H9 (cell line): ENCODE measurements at regions not wholly inside any gene's neighbourhood (a gene's known extent, or its start where the extent isn't known, plus 50 kb on each side); places are given as distances from the start of the nearest gene placed in this dataset.

ENCODE experiments used
- DNase-seq: peaks from one replicate; pipeline ENCODE4 v3.0.0-alpha.2; 2017
- H2AFZ ChIP-seq: one replicate; pipeline ENCODE4 v1.6.1; 2013; ENCODE audit warnings: mild to moderate bottlenecking, low read length, control low read depth, moderate library complexity
- H2AK5ac ChIP-seq: 2 replicates; pipeline ENCODE4 v1.6.1; 2013; ENCODE audit warnings: low read length, control low read depth, mixed read lengths; ENCODE audit not compliant: insufficient read length
- H2BK120ac ChIP-seq: one replicate; pipeline ENCODE4 v1.6.1; 2013; ENCODE audit warnings: low read depth, mild to moderate bottlenecking, low read length, control low read depth, inconsistent platforms; ENCODE audit not compliant: poor library complexity, severe bottlenecking
- H2BK12ac ChIP-seq: 2 replicates; pipeline ENCODE4 v1.6.1; 2013; ENCODE audit warnings: low read length, control low read depth, mixed read lengths, low read depth; ENCODE audit not compliant: insufficient read length
- H2BK15ac ChIP-seq: 2 replicates; pipeline ENCODE4 v1.6.1; 2013; ENCODE audit warnings: low read depth, low read length, control low read depth
- H2BK20ac ChIP-seq: one replicate; pipeline ENCODE4 v1.6.1; 2013; ENCODE audit warnings: low read depth, mild to moderate bottlenecking, low read length, control low read depth, inconsistent platforms; ENCODE audit not compliant: poor library complexity, severe bottlenecking
- H2BK5ac ChIP-seq: 2 replicates; pipeline ENCODE4 v1.6.1; 2013; ENCODE audit warnings: low read length, control low read depth, mixed read lengths; ENCODE audit not compliant: insufficient read length
- H3K14ac ChIP-seq: 2 replicates; pipeline ENCODE4 v1.6.1; 2013; ENCODE audit warnings: low read length, control low read depth; ENCODE audit not compliant: insufficient read depth
- H3K18ac ChIP-seq: 2 replicates; pipeline ENCODE4 v1.6.1; 2013; ENCODE audit warnings: low read depth, mild to moderate bottlenecking, mixed read lengths, low read length, control low read depth; ENCODE audit not compliant: insufficient read length
- H3K23ac ChIP-seq: 2 replicates; pipeline ENCODE4 v1.6.1; 2013; ENCODE audit warnings: low read length, control low read depth, mixed read lengths, low read depth; ENCODE audit not compliant: insufficient read length
- H3K23me2 ChIP-seq: 2 replicates; pipeline ENCODE4 v1.6.1; 2013; ENCODE audit warnings: low read depth, mild to moderate bottlenecking, mixed read lengths, low read length, control low read depth; ENCODE audit not compliant: insufficient read length, poor library complexity, severe bottlenecking
- H3K27ac ChIP-seq: 2 replicates; pipeline ENCODE4 v1.5.1; 2013; ENCODE audit warnings: low read length, control low read depth, mixed read lengths, low read depth; ENCODE audit not compliant: insufficient read length
- H3K27me3 ChIP-seq: 2 replicates; pipeline ENCODE4 v1.6.1; 2013; ENCODE audit warnings: low read length, control low read depth, inconsistent platforms; ENCODE audit not compliant: insufficient read depth
- H3K4ac ChIP-seq: 2 replicates; pipeline ENCODE4 v1.6.1; 2013; ENCODE audit warnings: low read depth, mild to moderate bottlenecking, control low read depth, inconsistent platforms, low read length, moderate library complexity
- H3K4me1 ChIP-seq: 2 replicates; pipeline ENCODE4 v1.6.1; 2013; ENCODE audit warnings: low read length, control low read depth, inconsistent platforms; ENCODE audit not compliant: insufficient read depth
- H3K4me2 ChIP-seq: 2 replicates; pipeline ENCODE4 v1.6.1; 2013; ENCODE audit warnings: low read length, control low read depth, mixed read lengths; ENCODE audit not compliant: insufficient read length, insufficient read depth
- H3K56ac ChIP-seq: 2 replicates; pipeline ENCODE4 v1.6.1; 2013; ENCODE audit warnings: low read depth, mild to moderate bottlenecking, mixed read lengths, low read length, control low read depth; ENCODE audit not compliant: insufficient read length
- H3K79me1 ChIP-seq: 2 replicates; pipeline ENCODE4 v1.6.1; 2013; ENCODE audit warnings: low read depth, mild to moderate bottlenecking, moderate library complexity, low read length, control low read depth, inconsistent platforms; ENCODE audit not compliant: insufficient read depth, poor library complexity, severe bottlenecking
- H3K79me2 ChIP-seq: 2 replicates; pipeline ENCODE4 v1.6.1; 2013; ENCODE audit warnings: low read length, control low read depth, inconsistent platforms; ENCODE audit not compliant: insufficient read depth
- H3K9ac ChIP-seq: 2 replicates; pipeline ENCODE4 v1.6.1; 2013; ENCODE audit warnings: low read length, control low read depth, mixed read lengths; ENCODE audit not compliant: insufficient read length; ENCODE audit errors: extremely low read depth
- H3K9me3 ChIP-seq: one replicate; pipeline ENCODE4 v1.6.1; 2013; ENCODE audit warnings: low read depth, low read length, inconsistent platforms; ENCODE audit not compliant: control insufficient read depth
- H3T11ph ChIP-seq: one replicate; pipeline ENCODE4 v1.6.1; 2013; ENCODE audit warnings: mild to moderate bottlenecking, low read length, control low read depth, inconsistent platforms
- H4K20me1 ChIP-seq: one replicate; pipeline ENCODE4 v1.6.1; 2013; ENCODE audit not compliant: control insufficient read depth, insufficient read length, insufficient read depth
- H4K5ac ChIP-seq: 2 replicates; pipeline ENCODE4 v1.6.1; 2013; ENCODE audit warnings: low read depth, mild to moderate bottlenecking, mixed read lengths, low read length, control low read depth; ENCODE audit not compliant: insufficient read length
- H4K8ac ChIP-seq: replicated peaks from 2 replicates; pipeline ENCODE4 v1.6.1; 2013; ENCODE audit warnings: low read length, control low read depth, mixed read lengths, low read depth; ENCODE audit not compliant: insufficient read length
- H4K91ac ChIP-seq: 2 replicates; pipeline ENCODE4 v1.6.1; 2013; ENCODE audit warnings: low read depth, mild to moderate bottlenecking, moderate library complexity, mixed read lengths, low read length, control low read depth; ENCODE audit not compliant: insufficient read length
- H3K27ac Mint-ChIP-seq, 3 experiments: 2 replicates in 2 of 3; 3 replicates in 1 of 3; pipeline ENCODE4 v1.8.0; 2020 to 2021; ENCODE audit warnings: mixed read lengths in 3 of 3, mild to moderate bottlenecking in 1 of 3, moderate library complexity in 1 of 3
- H3K27me3 Mint-ChIP-seq: 2 replicates; pipeline ENCODE4 v1.8.0; 2021; ENCODE audit warnings: low read depth, mild to moderate bottlenecking, moderate library complexity, mixed read lengths
- H3K36me3 Mint-ChIP-seq, 3 experiments: 2 replicates in 2 of 3; 3 replicates in 1 of 3; pipeline ENCODE4 v1.8.0; 2020 to 2021; ENCODE audit warnings: low read depth in 3 of 3, mixed read lengths in 3 of 3; ENCODE audit not compliant: insufficient read depth in 1 of 3
- H3K4me1 Mint-ChIP-seq, 2 experiments: 2 replicates each; pipeline ENCODE4 v1.8.0; 2020; ENCODE audit warnings: mixed read lengths in 2 of 2
- H3K4me3 Mint-ChIP-seq, 2 experiments: 2 replicates in 1 of 2; 3 replicates in 1 of 2; pipeline ENCODE4 v1.8.0; 2020 to 2021; ENCODE audit warnings: mild to moderate bottlenecking in 2 of 2, mixed read lengths in 2 of 2, moderate library complexity in 1 of 2
- H3K9me3 Mint-ChIP-seq, 2 experiments: 2 replicates in 1 of 2; 3 replicates in 1 of 2; pipeline ENCODE4 v1.8.0; 2020; ENCODE audit warnings: mild to moderate bottlenecking in 2 of 2, mixed read lengths in 2 of 2, moderate library complexity in 1 of 2
- CTCF ChIP-seq: fragments of 200-600 bp; sonication (generic); conservative IDR thresholded peaks from 3 replicates; pipeline ENCODE4 v1.8.0; 2021; ENCODE audit warnings: antibody characterized with exemption, mild to moderate bottlenecking
- WGBS: extraction: QIAGEN DNeasy Blood & Tissue Kit; methylation state at CpG from one replicate; pipeline ENCODE4 v1.1.7; 2013; ENCODE audit warnings: missing lambda C conversion rate, low lambda C conversion rate, mixed read lengths; ENCODE audit not compliant: insufficient read length; ENCODE audit errors: extremely low coverage; 5-methylcytosine and 5-hydroxymethylcytosine counted together

GRCh38 chr16:52785653-52786052 is 238.7 kb upstream of the TOX3 start:
- no peak overlapping the region for H2AK5ac ChIP-seq
- H3K4me1 Mint-ChIP-seq = peaks cover 27 to 28% of the 10 kb centered on the region in 2 experiments
- no peak overlapping the region for H3K4me2 ChIP-seq
- H2BK120ac ChIP-seq = no peak overlapping the region
- H3K23me2 ChIP-seq = no peaks in the 10 kb centered on the region
- no peaks in the 10 kb centered on the region for H3K9me3 ChIP-seq
- no peak overlapping the region for H4K8ac ChIP-seq
- H4K5ac ChIP-seq = no peak overlapping the region
- H3K23ac ChIP-seq = no peak overlapping the region
- no peak overlapping the region for H3K9ac ChIP-seq
- H4K91ac ChIP-seq = no peak overlapping the region
- H3K14ac ChIP-seq = no peak overlapping the region
- H3K27ac ChIP-seq = no peak overlapping the region
- H3K56ac ChIP-seq = no peak overlapping the region
- no peaks in the 10 kb centered on the region for H4K20me1 ChIP-seq
- DNase-seq = no peak
- no peaks in the 10 kb centered on the region for H3K79me2 ChIP-seq
- TF ChIP-seq CTCF = no peak
- no peak overlapping the region for H2BK5ac ChIP-seq
- no peaks in the 10 kb centered on the region for H3K79me1 ChIP-seq
- H3K27ac Mint-ChIP-seq = no peak overlapping the region
- H3K4ac ChIP-seq = no peak overlapping the region
- no peaks in the 10 kb centered on the region for H3K27me3 Mint-ChIP-seq
- WGBS = no CpG with 5 or more reads among the region's 4 CpGs
- H3K36me3 Mint-ChIP-seq = 0 out of 7 replicates have a peak, but pooled peaks cover 0 to 3% (median 0%) of the 10 kb centered on the region in 3 experiments
- peak overlapping the region; percentile 6 for H2AFZ ChIP-seq
- H3K9me3 Mint-ChIP-seq = no peaks in the 10 kb centered on the region
- peaks cover 3% of the 10 kb centered on the region for H3K4me1 ChIP-seq
- no peak overlapping the region for H3K18ac ChIP-seq
- H3T11ph ChIP-seq = no peak overlapping the region
- no peak overlapping the region for H2BK20ac ChIP-seq
- no peak overlapping the region for H3K4me3 Mint-ChIP-seq
- H2BK15ac ChIP-seq = no peak overlapping the region
- H2BK12ac ChIP-seq = no peak overlapping the region
- H3K27me3 ChIP-seq = no peaks in the 10 kb centered on the region
